ENCODE measurements at regions not wholly inside any gene's neighbourhood (a gene's known extent, or its start where the extent isn't known, plus 50 kb on each side); places are given as distances from the start of the nearest gene placed in this dataset.
"Not testable (repeated sequence)": the region's sequence is repeated elsewhere in the genome, so short reads cannot be mapped to it uniquely, and the experiment has no call there.

GRCh38 chr21:35469498-35469897 lies 420.4 kb upstream of the RUNX1 start:
- Histone ChIP-seq H3K4me1 (ENCODE audit: control insufficient read depth in 1 of 2, extremely low read depth in 1 of 2, insufficient read depth in 2 of 2, low read length in 2 of 2) (no peaks in the 10 kb centered on the region), H3K27ac (ENCODE audit: low read length) (no peak overlapping the region), H3K27me3 (replicated peaks in 1 of 2; ENCODE audit: control insufficient read depth in 2 of 2, extremely low read depth in 1 of 2, insufficient read depth in 2 of 2, low read length in 1 of 2) (no peaks in the 10 kb centered on the region), H3K9me3 (no peaks in the 10 kb centered on the region), H3K4me3 (ENCODE audit: control insufficient read depth in 1 of 2, extremely low read depth in 1 of 2, low read length in 1 of 2) (no peak overlapping the region), H3K36me3 (ENCODE audit: control insufficient read depth in 2 of 2, extremely low read depth in 1 of 2, insufficient read depth in 1 of 2, low read length in 1 of 2) (no peaks in the 10 kb centered on the region)
- Mint-ChIP-seq H3K27ac (no peak overlapping the region), H3K4me1 (peaks cover 0 to 18% (median 2%) of the 10 kb centered on the region in 3 donors), H3K27me3 (peaks cover 0 to 5% of the 10 kb centered on the region in 2 donors), H3K36me3 (no peaks in the 10 kb centered on the region), H3K4me3 (no peak overlapping the region), H3K9me3 (peaks cover 8 to 10% (median 9%) of the 10 kb centered on the region in 3 donors)
- POLR2A ChIA-PET: interaction anchor here in 1 of 2 donors (0.9 kb wide), 1 partner anchor 31 kb away, joined by 3 read pairs; no protein-coding TSS in a partner anchor
- CTCF ChIA-PET: no interaction called here
- 100% methylated on average over 1 of the region's 1 CpG for WGBS (ENCODE audit: insufficient coverage)
- ATAC-seq (replicated peaks in 1 of 4) (no peak), DNase-seq (no peak)

DNA sequence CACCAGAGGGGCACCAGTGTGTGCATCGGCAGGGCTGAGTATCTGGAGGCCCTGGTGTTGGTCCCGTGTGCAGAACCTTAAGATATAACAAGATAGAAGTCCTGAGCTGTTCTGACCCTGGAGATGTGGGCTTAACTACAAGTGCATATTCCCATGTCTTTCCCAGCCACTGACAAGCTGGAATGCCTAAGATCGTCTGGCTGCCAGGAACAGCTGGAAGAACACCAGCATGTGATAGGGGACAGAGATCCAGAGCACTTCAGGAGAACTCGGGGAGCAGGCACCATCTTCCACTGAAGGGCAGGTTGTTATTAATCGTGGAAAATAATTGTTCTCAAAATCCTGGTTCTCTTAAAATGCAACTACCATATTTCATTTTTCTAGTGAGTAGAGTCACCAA lies 419.9 kb upstream of the RUNX1 start:
- H3K27ac Mint-ChIP-seq: peak overlapping the region in 1 of 2 donors; percentile 33
- peaks cover 8 to 10% (median 9%) of the 10 kb centered on the region in 3 donors for H3K9me3 Mint-ChIP-seq
- 95% methylated on average over 3 of the region's 5 CpGs for WGBS (ENCODE audit: insufficient coverage)
- POLR2A ChIA-PET: interaction anchor here in 1 of 2 donors (0.6 kb wide), 1 partner anchor 229 kb away, joined by 5 read pairs; no protein-coding TSS in a partner anchor
- no peaks in the 10 kb centered on the region for H3K9me3 ChIP-seq
- H3K27me3 ChIP-seq (replicated peaks in 1 of 2; ENCODE audit: control insufficient read depth in 2 of 2, extremely low read depth in 1 of 2, insufficient read depth in 2 of 2, low read length in 1 of 2): no peaks in the 10 kb centered on the region
- H3K36me3 ChIP-seq (ENCODE audit: control insufficient read depth in 2 of 2, extremely low read depth in 1 of 2, insufficient read depth in 1 of 2, low read length in 1 of 2): no peaks in the 10 kb centered on the region
- peaks cover 0 to 18% (median 2%) of the 10 kb centered on the region in 3 donors for H3K4me1 Mint-ChIP-seq
- ATAC-seq (replicated peaks in 1 of 4) (no peak), DNase-seq (no peak)
- H3K27ac ChIP-seq (ENCODE audit: low read length): no peak overlapping the region
- CTCF ChIA-PET: interaction anchor here in 1 of 2 donors (0.7 kb wide), 1 partner anchor 1452 kb away, joined by 4 read pairs; no protein-coding TSS in a partner anchor
- no peak overlapping the region for H3K4me3 ChIP-seq (ENCODE audit: control insufficient read depth in 1 of 2, extremely low read depth in 1 of 2, low read length in 1 of 2)
- H3K36me3 Mint-ChIP-seq: no peaks in the 10 kb centered on the region
- H3K4me3 Mint-ChIP-seq: no peak overlapping the region
- H3K27me3 Mint-ChIP-seq: peaks cover 0 to 5% of the 10 kb centered on the region in 2 donors
- H3K4me1 ChIP-seq (ENCODE audit: control insufficient read depth in 1 of 2, extremely low read depth in 1 of 2, insufficient read depth in 2 of 2, low read length in 2 of 2): no peaks in the 10 kb centered on the region

DNA sequence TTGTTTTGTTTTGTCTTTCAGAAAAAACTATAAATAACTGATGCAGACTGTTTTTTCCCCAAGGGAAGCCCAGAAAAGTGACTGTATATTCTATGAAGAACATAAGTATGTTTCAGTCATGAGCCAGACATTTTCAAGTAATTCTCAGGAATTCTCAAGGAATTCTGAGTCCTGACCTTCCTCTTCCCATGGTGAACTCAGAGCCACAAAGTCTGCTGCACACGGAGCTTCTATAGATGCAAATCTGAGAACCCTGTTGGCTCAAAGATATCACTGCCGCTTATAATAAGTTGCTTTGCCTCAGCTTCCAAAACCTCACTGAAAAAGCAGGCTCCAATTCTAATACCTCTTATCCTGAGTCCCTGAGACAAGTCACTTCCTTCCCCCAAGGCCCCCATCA lies 418.5 kb upstream of the RUNX1 start:
- Histone ChIP-seq H3K9me3 (no peaks in the 10 kb centered on the region), H3K36me3 (ENCODE audit: control insufficient read depth in 2 of 2, extremely low read depth in 1 of 2, insufficient read depth in 1 of 2, low read length in 1 of 2) (no peaks in the 10 kb centered on the region), H3K27me3 (replicated peaks in 1 of 2; ENCODE audit: control insufficient read depth in 2 of 2, extremely low read depth in 1 of 2, insufficient read depth in 2 of 2, low read length in 1 of 2) (no peaks in the 10 kb centered on the region), H3K4me1 (ENCODE audit: control insufficient read depth in 1 of 2, extremely low read depth in 1 of 2, insufficient read depth in 2 of 2, low read length in 2 of 2) (no peaks in the 10 kb centered on the region), H3K4me3 (ENCODE audit: control insufficient read depth in 1 of 2, extremely low read depth in 1 of 2, low read length in 1 of 2) (no peak overlapping the region), H3K27ac (ENCODE audit: low read length) (no peak overlapping the region)
- Mint-ChIP-seq H3K4me1 (peaks cover 0 to 9% (median 0%) of the 10 kb centered on the region in 3 donors), H3K4me3 (no peak overlapping the region), H3K36me3 (no peaks in the 10 kb centered on the region), H3K27ac (no peak overlapping the region), H3K9me3 (peaks cover 8 to 10% (median 9%) of the 10 kb centered on the region in 3 donors), H3K27me3 (peaks cover 0 to 1% of the 10 kb centered on the region in 2 donors)
- ATAC-seq (replicated peaks in 1 of 4) (no peak), DNase-seq (no peak)
- CTCF ChIA-PET: no interaction called here
- WGBS (ENCODE audit: insufficient coverage): 94% methylated on average over 2 of the region's 2 CpGs
- POLR2A ChIA-PET: no interaction called here

GRCh38 chr21:35466681-35467080 lies 417.6 kb upstream of the RUNX1 start:
- H3K4me3 Mint-ChIP-seq, H3K4me1 Mint-ChIP-seq: not testable (repeated sequence)

GRCh38 chr21:35465741-35466140 lies 416.6 kb upstream of the RUNX1 start:
- Mint-ChIP-seq H3K9me3 (peaks cover 8 to 10% (median 9%) of the 10 kb centered on the region in 3 donors), H3K4me3 (no peak overlapping the region), H3K4me1 (no peaks in the 10 kb centered on the region), H3K36me3 (no peaks in the 10 kb centered on the region), H3K27me3 (no peaks in the 10 kb centered on the region), H3K27ac (no peak overlapping the region)
- H3K27me3 ChIP-seq (replicated peaks in 1 of 2; ENCODE audit: control insufficient read depth in 2 of 2, extremely low read depth in 1 of 2, insufficient read depth in 2 of 2, low read length in 1 of 2): no peaks in the 10 kb centered on the region
- no peak overlapping the region for H3K27ac ChIP-seq (ENCODE audit: low read length)
- no peaks in the 10 kb centered on the region for H3K9me3 ChIP-seq
- ChIA-PET CTCF (no interaction called here), POLR2A (no interaction called here)
- no peaks in the 10 kb centered on the region for H3K4me1 ChIP-seq (ENCODE audit: control insufficient read depth in 1 of 2, extremely low read depth in 1 of 2, insufficient read depth in 2 of 2, low read length in 2 of 2)
- ATAC-seq (replicated peaks in 1 of 4): no peak
- H3K36me3 ChIP-seq (ENCODE audit: control insufficient read depth in 2 of 2, extremely low read depth in 1 of 2, insufficient read depth in 1 of 2, low read length in 1 of 2): no peaks in the 10 kb centered on the region
- 100% methylated on average over 2 of the region's 2 CpGs for WGBS (ENCODE audit: insufficient coverage)
- DNase-seq: no peak
- H3K4me3 ChIP-seq (ENCODE audit: control insufficient read depth in 1 of 2, extremely low read depth in 1 of 2, low read length in 1 of 2): no peak overlapping the region

More at GRCh38 chr21:35466681-35467080, 417.6 kb upstream of the RUNX1 start:
- H3K36me3 Mint-ChIP-seq; H3K4me3 ChIP-seq (ENCODE audit: control insufficient read depth in 1 of 2, extremely low read depth in 1 of 2, low read length in 1 of 2); H3K9me3 Mint-ChIP-seq; CTCF ChIA-PET; DNase-seq; H3K4me1 ChIP-seq (ENCODE audit: control insufficient read depth in 1 of 2, extremely low read depth in 1 of 2, insufficient read depth in 2 of 2, low read length in 2 of 2); POLR2A ChIA-PET; H3K27ac ChIP-seq (ENCODE audit: low read length); H3K27me3 ChIP-seq (replicated peaks in 1 of 2; ENCODE audit: control insufficient read depth in 2 of 2, extremely low read depth in 1 of 2, insufficient read depth in 2 of 2, low read length in 1 of 2); H3K27ac Mint-ChIP-seq; H3K36me3 ChIP-seq (ENCODE audit: control insufficient read depth in 2 of 2, extremely low read depth in 1 of 2, insufficient read depth in 1 of 2, low read length in 1 of 2); ATAC-seq (replicated peaks in 1 of 4); H3K27me3 Mint-ChIP-seq; H3K9me3 ChIP-seq: not testable (repeated sequence)
- no CpG with 5 or more reads among the region's 5 CpGs for WGBS (ENCODE audit: insufficient coverage)

GRCh38 chr21:35461700-35462099 lies 412.6 kb upstream of the RUNX1 start:
- ChIA-PET CTCF (no interaction called here), POLR2A (no interaction called here)
- H3K36me3 ChIP-seq (ENCODE audit: control insufficient read depth in 2 of 2, extremely low read depth in 1 of 2, insufficient read depth in 1 of 2, low read length in 1 of 2): no peaks in the 10 kb centered on the region
- no peak overlapping the region for H3K4me3 ChIP-seq (ENCODE audit: control insufficient read depth in 1 of 2, extremely low read depth in 1 of 2, low read length in 1 of 2)
- peaks cover 0 to 1% of the 10 kb centered on the region in 2 donors for H3K27me3 Mint-ChIP-seq
- H3K4me3 Mint-ChIP-seq: no peak overlapping the region
- no peak for ATAC-seq (replicated peaks in 1 of 4)
- no peaks in the 10 kb centered on the region for H3K9me3 ChIP-seq
- no peak overlapping the region for H3K27ac Mint-ChIP-seq
- no peaks in the 10 kb centered on the region for H3K4me1 ChIP-seq (ENCODE audit: control insufficient read depth in 1 of 2, extremely low read depth in 1 of 2, insufficient read depth in 2 of 2, low read length in 2 of 2)
- no CpG with 5 or more reads among the region's 2 CpGs for WGBS (ENCODE audit: insufficient coverage)
- peaks cover 4 to 6% (median 5%) of the 10 kb centered on the region in 3 donors for H3K9me3 Mint-ChIP-seq
- DNase-seq: no peak
- no peaks in the 10 kb centered on the region for H3K27me3 ChIP-seq (replicated peaks in 1 of 2; ENCODE audit: control insufficient read depth in 2 of 2, extremely low read depth in 1 of 2, insufficient read depth in 2 of 2, low read length in 1 of 2)
- no peak overlapping the region for H3K27ac ChIP-seq (ENCODE audit: low read length)
- H3K4me1 Mint-ChIP-seq: no peaks in the 10 kb centered on the region
- no peaks in the 10 kb centered on the region for H3K36me3 Mint-ChIP-seq

DNA sequence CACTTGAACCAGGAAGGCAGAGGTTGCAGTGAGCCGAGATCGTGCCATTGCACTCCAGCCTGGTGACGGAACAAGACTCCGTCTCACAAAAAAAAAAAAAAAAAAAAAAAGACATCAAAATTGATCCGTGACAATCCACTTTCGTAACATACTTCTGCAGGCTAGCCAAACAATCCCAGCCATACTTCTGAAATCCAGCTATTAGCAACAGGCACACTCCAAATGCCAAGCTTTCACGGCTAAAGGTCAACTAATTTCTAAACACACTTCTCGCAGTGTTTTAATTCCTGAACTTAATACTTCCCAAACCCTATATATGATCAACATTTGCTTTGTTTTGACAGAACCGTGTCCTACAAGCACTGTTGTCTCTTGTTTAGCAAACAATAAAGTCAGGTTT lies 411.3 kb upstream of the RUNX1 start:
- no peaks in the 10 kb centered on the region for H3K4me1 ChIP-seq (ENCODE audit: control insufficient read depth in 1 of 2, extremely low read depth in 1 of 2, insufficient read depth in 2 of 2, low read length in 2 of 2)
- no peak overlapping the region for H3K27ac ChIP-seq (ENCODE audit: low read length)
- H3K4me3 ChIP-seq (ENCODE audit: control insufficient read depth in 1 of 2, extremely low read depth in 1 of 2, low read length in 1 of 2): no peak overlapping the region
- DNase-seq (no peak), ATAC-seq (replicated peaks in 1 of 4) (no peak)
- ChIA-PET POLR2A (no interaction called here), CTCF (interaction anchor here in 1 of 2 donors (0.7 kb wide), 1 partner anchor 640 kb away, joined by 7 read pairs; no protein-coding TSS in a partner anchor)
- H3K4me1 Mint-ChIP-seq: no peaks in the 10 kb centered on the region
- no peaks in the 10 kb centered on the region for H3K9me3 Mint-ChIP-seq
- no peaks in the 10 kb centered on the region for H3K9me3 ChIP-seq
- peaks cover 0 to 1% of the 10 kb centered on the region in 2 donors for H3K27me3 Mint-ChIP-seq
- H3K27me3 ChIP-seq (replicated peaks in 1 of 2; ENCODE audit: control insufficient read depth in 2 of 2, extremely low read depth in 1 of 2, insufficient read depth in 2 of 2, low read length in 1 of 2): no peaks in the 10 kb centered on the region
- H3K27ac Mint-ChIP-seq: no peak overlapping the region
- 90% methylated on average over 6 of the region's 9 CpGs for WGBS (ENCODE audit: insufficient coverage)
- H3K36me3 Mint-ChIP-seq: no peaks in the 10 kb centered on the region
- H3K36me3 ChIP-seq (ENCODE audit: control insufficient read depth in 2 of 2, extremely low read depth in 1 of 2, insufficient read depth in 1 of 2, low read length in 1 of 2): no peaks in the 10 kb centered on the region
- no peak overlapping the region for H3K4me3 Mint-ChIP-seq
